RWPE1 (cell line): ENCODE measurements at regions not wholly inside any gene's neighbourhood (a gene's known extent, or its start where the extent isn't known, plus 50 kb on each side); places are given as distances from the start of the nearest gene placed in this dataset.
"Not testable (repeated sequence)": the region's sequence is repeated elsewhere in the genome, so short reads cannot be mapped to it uniquely, and the experiment has no call there.

Experiments used
- CTCF ChIA-PET: fragments of 350-600 bp; sonication (Branson Sonifier 250); formaldehyde crosslinking; extraction: SDS; loops from one replicate; lab custom pipeline; 2021; lab: Yijun Ruan, JAX
- POLR2A ChIA-PET: fragments of 400-600 bp; formaldehyde crosslinking; extraction: SDS; loops from one replicate; lab custom pipeline; 2020; ENCODE audit warnings: antibody characterized with exemption; ENCODE audit not compliant: low non-redundant PET; lab: Yijun Ruan, JAX
- DNase-seq: peaks from one replicate; pipeline ENCODE4 v3.0.0; 2012; ENCODE audit warnings: low spot score
- H3K27ac ChIP-seq: fragments of 450-650 bp; 2 replicates; pipeline ENCODE4 v1.5.1; 2017
- CTCF ChIP-seq: fragments of 450-650 bp; conservative IDR thresholded peaks from 2 replicates; pipeline ENCODE4 v1.5.1; 2017; ENCODE audit warnings: low read depth, mild to moderate bottlenecking

DNA sequence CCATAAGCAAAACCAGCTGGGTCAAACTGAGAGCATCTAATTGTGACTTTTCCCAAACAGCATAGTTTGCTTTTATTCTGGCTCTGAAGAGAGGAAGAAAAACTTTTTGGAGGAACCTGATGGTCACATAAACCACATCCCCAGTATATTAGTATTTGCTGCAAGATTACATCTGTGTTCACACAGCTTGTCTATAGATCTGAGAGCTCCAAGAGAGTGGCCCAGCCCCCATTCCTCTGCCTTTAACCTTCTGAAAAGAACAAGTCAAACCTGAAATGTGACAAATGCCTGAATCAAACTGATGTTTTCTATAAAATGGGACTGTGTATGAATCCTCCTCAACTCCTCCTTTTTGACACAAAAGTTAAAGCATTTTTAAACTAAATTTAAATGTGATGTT lies 435.2 kb downstream of the ZNF479 start:
- DNase-seq, POLR2A ChIA-PET, H3K27ac ChIP-seq, CTCF ChIA-PET: not testable (repeated sequence)

- POLR2A ChIA-PET, result no interaction called here
- TF ChIP-seq CTCF, result no peak
- DNase-seq, result no peak
- no peak overlapping the region for H3K27ac ChIP-seq
- CTCF ChIA-PET, result no interaction called here
These were observed 445.9 kb downstream of the ZNF479 start for GRCh38 chr7:56686276-56686859.

DNA sequence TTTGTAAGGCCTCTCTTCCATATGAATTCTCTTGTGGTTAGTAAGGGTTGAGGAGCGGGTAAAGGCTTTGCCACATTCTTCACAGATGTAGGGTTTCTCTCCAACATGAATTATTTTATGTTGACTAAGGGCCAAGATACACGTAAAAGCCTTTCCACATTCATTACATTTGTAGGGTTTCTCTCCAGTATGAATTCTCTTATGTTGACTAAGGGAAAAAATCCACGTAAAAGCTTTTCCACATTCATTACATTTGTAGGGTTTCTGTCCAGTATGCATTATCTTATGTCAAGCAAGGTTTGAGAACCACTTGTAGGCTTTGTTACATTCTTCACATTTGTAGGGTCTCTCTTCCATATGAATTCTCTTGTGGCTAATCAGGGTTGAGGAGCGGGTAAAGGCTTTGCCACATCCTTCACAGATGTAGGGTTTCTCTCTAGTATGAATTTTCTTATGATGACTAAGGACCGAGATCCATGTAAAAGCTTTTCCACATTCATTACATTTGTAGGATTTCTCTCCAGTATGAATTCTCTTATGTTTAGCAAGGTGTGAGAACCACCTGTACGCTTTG lies 493.0 kb downstream of the ZNF479 start:
- POLR2A ChIA-PET, result no interaction called here
- CTCF ChIA-PET, result no interaction called here

DNA sequence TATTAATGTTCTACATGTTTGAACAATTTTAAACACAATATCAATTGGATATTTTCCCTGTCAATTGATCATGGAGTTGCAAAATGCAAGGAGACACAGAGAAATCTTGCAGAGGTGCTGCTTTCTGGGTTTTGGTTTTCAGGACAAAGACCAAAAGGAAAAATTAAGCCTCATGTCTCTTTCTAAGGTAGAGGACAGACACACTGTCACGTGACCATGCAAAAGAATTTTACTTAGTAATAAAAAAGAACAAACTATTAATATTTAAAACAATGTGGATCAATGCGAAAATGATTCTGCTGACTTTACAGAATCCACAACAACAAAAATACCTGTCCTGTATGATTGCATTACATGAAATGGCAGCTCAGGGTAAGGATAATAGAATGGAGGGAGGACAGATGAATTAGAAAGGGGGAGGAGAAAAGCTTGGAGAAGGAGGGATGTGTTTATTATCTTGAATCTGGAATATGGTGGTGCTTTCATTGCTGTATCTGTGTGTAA lies 493.7 kb upstream of the NUPR2 start:
- ChIA-PET CTCF (no interaction called here), POLR2A (no interaction called here)
- DNase-seq, result no peak
- no peak overlapping the region for H3K27ac ChIP-seq
- TF ChIP-seq CTCF, result no peak

More for the DNA sequence above, 493.0 kb downstream of the ZNF479 start:
- no peak for TF ChIP-seq CTCF
- no peak for DNase-seq
- H3K27ac ChIP-seq, result no peak overlapping the region

DNA sequence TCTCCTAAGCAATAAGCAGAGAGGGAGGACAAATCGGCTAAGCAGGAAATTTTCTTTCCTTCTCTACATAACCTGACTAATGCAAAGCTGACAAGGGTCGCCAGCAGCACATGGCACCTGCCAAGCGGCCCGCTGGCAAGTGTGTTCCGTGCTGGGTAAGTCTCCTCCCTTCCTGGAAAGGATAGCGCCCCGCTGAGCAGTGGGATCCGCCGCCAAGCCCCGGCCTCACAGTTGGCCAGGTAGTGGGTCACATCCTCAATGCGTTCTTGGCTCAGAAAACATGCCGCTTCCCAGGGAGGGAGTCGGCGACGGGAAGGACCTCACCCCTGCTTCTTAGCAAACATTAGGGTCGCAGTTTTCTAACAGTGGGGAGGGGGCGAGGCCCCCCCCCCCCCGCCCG lies 488.9 kb upstream of the NUPR2 start:
- no peak for TF ChIP-seq CTCF
- CTCF ChIA-PET, result no interaction called here
- no peak overlapping the region for H3K27ac ChIP-seq
- POLR2A ChIA-PET, result no interaction called here
- DNase-seq, result no peak

DNA sequence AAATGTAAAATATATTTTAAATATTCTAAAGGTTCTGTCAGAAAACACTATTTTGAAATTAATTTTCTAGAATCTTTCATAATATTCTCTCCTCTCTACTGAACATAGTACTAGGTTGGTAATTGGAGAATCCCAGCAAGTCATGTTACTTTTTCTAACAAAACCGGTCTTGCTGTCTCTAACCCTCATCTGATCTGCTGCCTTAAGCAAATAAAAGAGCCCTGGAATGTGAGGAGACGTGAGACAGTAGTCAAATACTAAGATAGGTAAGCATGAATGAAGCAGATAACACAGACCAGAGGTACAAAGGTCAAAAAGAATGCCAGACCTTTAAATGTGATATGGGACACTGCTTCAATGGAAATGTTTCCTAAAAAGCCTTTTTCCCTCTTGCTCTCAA lies 462.4 kb upstream of the NUPR2 start:
- CTCF ChIA-PET, result no interaction called here

More for the DNA sequence above, 462.4 kb upstream of the NUPR2 start:
- no peak for TF ChIP-seq CTCF
- DNase-seq, result no peak
- POLR2A ChIA-PET, result no interaction called here
- H3K27ac ChIP-seq, result no peak overlapping the region
